Stimulated activated CD4-positive, alpha-beta T cell treated with anti-CD3 and anti-CD28 coated beads, Interleukin-1b, Interleukin-23, amount 100 ng/mL, for 48 hours (primary cell): ENCODE measurements at regions not wholly inside any gene's neighbourhood (a gene's known extent, or its start where the extent isn't known, plus 50 kb on each side); places are given as distances from the start of the nearest gene placed in this dataset.
"Not testable (repeated sequence)": the region's sequence is repeated elsewhere in the genome, so short reads cannot be mapped to it uniquely, and the experiment has no call there.

Experiments
- DNase-seq: peaks from one replicate; pipeline ENCODE4 v3.0.0-alpha.2; 2020

GRCh38 chr16:63410594-63410993 lies 1374.4 kb upstream of the CDH8 start:
- DNase-seq = no peak

GRCh38 chr16:63403792-63404191 lies 1367.6 kb upstream of the CDH8 start:
- DNase-seq = no peak

GRCh38 chr16:63388277-63388676 lies 1352.0 kb upstream of the CDH8 start:
- DNase-seq = not testable (repeated sequence)

- no peak for DNase-seq
Observed at GRCh38 chr16:63385714-63386432, 1349.6 kb upstream of the CDH8 start.

- no peak for DNase-seq
Observed at GRCh38 chr16:63373744-63374143, 1337.5 kb upstream of the CDH8 start.

- DNase-seq = no peak
Observed at GRCh38 chr16:63372815-63373214, 1336.6 kb upstream of the CDH8 start.

- no peak for DNase-seq
Observed at GRCh38 chr16:63372283-63372682, 1336.0 kb upstream of the CDH8 start.

GRCh38 chr16:63365649-63366304 lies 1329.5 kb upstream of the CDH8 start:
- DNase-seq = no peak

- no peak for DNase-seq
Observed at GRCh38 chr16:63363738-63364137, 1327.5 kb upstream of the CDH8 start.

- DNase-seq = no peak
Observed at GRCh38 chr16:63361032-63361624, 1324.9 kb upstream of the CDH8 start.

- DNase-seq = no peak
Observed at GRCh38 chr16:63349961-63350360, 1313.7 kb upstream of the CDH8 start.

GRCh38 chr16:63346000-63346399 lies 1309.8 kb upstream of the CDH8 start:
- no peak for DNase-seq

GRCh38 chr16:63337264-63337663 lies 1301.0 kb upstream of the CDH8 start:
- DNase-seq = no peak

- DNase-seq = no peak
Observed at GRCh38 chr16:63331111-63331510, 1294.9 kb upstream of the CDH8 start.

GRCh38 chr16:63326736-63327339 lies 1290.6 kb upstream of the CDH8 start:
- DNase-seq = no peak

GRCh38 chr16:63323722-63324705 lies 1287.8 kb upstream of the CDH8 start:
- DNase-seq = no peak

- DNase-seq = no peak
Observed at GRCh38 chr16:63323055-63323454, 1286.8 kb upstream of the CDH8 start.

GRCh38 chr16:63315229-63315628 lies 1279.0 kb upstream of the CDH8 start:
- no peak for DNase-seq

GRCh38 chr16:63312346-63312745 lies 1276.1 kb upstream of the CDH8 start:
- DNase-seq = no peak

GRCh38 chr16:63311313-63311712 lies 1275.1 kb upstream of the CDH8 start:
- DNase-seq = no peak

- no peak for DNase-seq
Observed at GRCh38 chr16:63302811-63303210, 1266.6 kb upstream of the CDH8 start.

- DNase-seq = no peak
Observed at GRCh38 chr16:63301349-63301748, 1265.1 kb upstream of the CDH8 start.

- DNase-seq = no peak
Observed at GRCh38 chr16:63298993-63299392, 1262.8 kb upstream of the CDH8 start.
